NCI-H526 (cell line): ENCODE measurements at regions not wholly inside any gene's neighbourhood (a gene's known extent, or its start where the extent isn't known, plus 50 kb on each side); places are given as distances from the start of the nearest gene placed in this dataset.
"Not testable (repeated sequence)": the region's sequence is repeated elsewhere in the genome, so short reads cannot be mapped to it uniquely, and the experiment has no call there.

Experiments used
- DNase-seq, 2 experiments: peaks; one replicate each; lab custom pipeline; 2025; lab: John Stamatoyannopoulos, UW

DNA sequence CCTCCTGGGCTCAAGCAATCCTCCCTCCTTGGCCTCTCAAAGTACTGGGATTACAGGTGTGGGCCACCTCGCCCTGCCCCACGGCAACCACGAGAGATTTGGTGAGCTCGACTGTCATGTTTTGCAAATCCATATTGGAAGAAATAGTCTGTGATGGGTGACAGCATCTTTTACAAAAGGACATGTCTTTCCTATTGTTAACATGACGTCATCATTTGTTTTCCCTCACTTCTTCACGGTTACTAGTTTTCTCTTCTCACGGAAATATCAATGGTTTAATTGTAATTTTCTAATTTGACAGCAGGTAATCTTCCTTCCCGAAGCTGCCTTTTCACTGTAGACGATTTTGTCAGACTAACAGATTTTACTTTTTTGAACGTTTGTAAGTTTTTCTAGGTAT, 110.8 kb upstream of the GREM2 start:
- DNase-seq: no peak

DNA sequence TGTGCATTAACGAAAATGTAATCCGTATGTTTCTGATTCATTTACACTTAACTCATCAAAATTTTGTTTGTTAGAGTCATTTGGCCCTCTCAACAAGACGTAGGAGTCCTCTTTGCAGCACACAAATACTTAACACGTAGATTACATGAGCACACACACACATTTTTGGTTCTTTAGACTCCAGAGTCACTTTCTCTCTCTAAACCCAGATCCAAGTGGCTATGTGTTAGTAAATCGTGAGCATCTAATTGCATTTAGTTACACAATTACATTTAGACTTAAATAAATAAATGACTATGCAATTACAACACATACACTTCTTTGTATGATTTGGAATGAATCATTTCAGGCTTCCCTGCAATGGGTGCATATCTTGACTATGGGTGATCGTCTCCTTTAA, 109.0 kb upstream of the GREM2 start:
- no peak for DNase-seq

DNA sequence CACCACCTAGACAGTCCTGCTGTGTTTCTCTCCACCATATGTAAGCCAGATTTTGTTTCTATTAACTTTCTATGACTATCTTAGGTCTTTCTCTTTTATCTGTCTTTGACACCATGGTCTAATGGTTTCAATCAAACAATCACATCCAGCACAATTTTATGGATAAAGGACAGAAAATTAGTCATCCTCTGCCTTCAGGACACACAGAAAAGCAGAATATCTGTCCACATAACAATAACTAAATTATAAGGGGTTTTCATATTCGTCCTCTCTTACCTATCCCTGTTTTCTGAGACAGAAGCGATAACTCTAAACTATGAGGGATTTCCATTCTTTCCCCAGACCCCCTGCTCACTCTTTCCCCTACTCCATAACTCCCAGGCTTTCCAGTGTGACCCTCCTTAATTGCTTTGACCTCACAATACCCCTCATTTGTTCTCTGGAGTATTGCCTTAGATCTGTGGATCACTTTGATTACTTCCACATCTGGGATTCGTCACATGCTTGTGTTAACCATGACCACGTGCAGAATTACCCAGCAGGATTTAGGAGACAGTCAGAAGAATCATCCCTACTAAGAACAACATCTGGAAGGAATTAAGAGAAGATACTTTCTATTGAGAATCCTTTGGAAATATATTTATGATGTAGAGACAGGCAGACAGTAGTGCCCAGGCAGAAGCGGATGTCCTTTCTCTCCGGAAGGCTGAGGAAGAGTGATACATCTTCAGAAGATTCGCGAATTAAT, 108.2 kb upstream of the GREM2 start:
- DNase-seq: no peak

DNA sequence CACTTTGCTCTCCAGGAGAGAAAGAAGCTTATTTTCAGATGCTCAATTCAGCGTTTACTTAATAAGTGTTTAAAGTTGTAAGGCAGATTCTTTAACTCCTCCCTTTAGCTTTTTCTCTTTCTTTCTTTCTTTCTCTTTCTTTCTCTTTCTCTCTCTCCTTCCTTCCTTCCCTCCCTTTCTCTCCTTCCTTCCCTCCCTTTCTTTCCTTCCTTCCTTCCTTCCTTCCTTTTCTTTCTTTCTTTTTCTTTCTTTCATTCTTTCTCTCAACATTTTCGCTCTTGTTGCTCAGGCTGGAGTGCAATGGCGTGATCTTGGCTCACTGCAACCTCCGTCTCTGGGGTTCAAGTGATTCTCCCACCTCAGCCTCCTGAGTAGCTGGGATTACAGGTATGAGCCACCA, 104.6 kb upstream of the GREM2 start:
- DNase-seq: not testable (repeated sequence)

DNA sequence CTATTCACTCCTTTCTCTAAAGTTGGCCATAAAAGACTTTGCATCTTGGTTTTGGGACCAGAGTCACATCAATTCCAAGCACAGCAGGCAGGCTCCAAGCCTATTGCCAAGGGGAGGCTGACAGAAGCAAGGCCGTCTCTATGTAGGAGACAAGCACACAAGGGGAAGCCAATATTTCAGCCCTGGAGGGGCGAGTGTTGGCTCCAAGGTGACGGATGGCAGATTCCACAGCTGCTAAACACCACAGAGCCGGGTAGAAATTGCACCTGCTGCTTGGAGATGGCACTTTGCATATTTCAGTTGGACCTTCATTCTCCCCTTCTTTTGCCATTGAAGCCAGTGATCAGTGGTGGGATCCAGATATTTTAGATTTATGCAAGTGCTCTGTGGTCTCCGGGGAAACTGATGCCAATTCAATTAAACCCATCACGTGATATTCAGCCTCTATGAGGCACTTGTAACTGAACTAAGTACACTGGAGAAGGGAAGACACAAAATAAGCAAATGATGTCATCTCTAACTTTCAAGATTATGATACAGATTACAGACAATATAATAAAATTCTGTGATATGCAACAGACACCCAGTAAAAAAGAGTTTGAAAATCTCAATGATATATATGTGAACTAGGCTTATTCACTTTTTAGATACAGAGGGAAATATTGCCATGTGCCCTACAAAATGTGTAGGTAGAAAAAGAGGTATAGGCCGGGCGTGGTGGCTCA, 102.8 kb upstream of the GREM2 start:
- DNase-seq: peak in 1 of 2 experiments; percentile 16

DNA sequence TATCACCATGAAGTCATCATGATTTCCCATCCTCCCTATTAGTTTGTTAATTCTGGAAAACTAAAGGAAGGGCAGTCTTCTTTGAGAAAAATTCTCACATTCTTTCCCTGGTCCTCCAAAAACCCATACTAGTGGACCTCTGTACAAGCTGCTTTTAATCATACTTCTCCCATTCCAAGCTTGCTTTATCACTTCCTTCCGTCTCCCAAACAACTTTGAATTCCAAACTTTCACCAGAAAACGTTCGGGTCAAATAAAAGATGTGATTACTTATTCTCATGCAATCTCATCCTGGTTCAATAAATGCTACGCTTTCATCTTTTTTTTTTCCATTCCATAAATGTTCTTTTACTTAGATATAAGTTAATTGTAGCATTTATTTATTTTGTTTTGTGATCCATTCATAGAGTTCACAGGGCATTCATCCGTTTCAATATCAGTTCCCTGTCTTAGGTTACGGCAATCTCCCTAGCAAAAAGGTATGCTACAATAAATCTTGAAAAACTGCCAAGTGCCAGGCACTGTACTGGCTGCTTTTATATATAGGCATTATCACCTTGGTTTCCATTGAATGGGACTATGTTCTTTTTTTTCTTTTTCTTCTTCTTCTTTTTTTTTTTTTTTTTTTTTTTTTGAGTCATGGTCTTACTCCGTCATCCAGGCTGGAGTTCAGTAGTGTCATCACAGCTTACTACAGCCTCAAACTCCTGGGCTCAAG, 100.2 kb upstream of the GREM2 start:
- DNase-seq: no peak

DNA sequence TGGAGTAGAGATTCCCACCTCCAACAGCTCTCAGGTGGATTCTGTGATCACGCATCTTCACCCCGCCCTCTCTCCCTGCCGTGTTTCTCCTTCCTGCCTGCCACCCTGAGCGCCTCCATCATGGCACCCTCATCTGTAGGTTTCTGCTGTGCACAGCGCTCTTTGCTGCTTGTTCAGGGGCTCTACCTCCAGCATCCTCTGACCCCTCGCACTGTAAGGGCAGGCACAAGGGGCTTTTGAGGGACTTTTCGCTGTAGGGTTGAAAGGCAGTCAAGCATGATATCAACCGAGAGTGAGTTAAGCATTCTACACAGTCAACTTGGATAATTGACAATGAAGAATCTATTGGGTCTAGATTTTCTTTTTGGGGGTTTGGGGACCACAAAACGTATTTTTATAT, 99.1 kb upstream of the GREM2 start:
- DNase-seq: no peak

DNA sequence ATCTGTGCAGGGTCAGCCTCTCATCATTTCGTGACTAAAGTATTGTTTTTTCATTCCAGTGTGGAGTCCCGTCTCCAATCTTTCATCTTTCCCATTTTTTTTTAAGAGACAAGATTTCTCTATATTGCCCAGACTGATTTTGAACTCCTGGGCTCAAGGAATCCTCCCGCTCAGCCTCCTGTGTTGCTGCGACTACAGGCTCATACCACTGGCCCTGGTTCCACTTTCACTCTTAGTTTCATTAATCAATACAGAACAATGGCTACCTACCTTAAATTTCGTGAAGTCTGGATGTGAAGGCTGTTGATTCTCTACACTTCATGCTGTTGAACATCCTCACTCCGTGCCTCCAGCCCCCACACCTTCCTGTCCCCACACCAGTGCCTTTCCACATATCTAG, 97.7 kb upstream of the GREM2 start:
- no peak for DNase-seq

DNA sequence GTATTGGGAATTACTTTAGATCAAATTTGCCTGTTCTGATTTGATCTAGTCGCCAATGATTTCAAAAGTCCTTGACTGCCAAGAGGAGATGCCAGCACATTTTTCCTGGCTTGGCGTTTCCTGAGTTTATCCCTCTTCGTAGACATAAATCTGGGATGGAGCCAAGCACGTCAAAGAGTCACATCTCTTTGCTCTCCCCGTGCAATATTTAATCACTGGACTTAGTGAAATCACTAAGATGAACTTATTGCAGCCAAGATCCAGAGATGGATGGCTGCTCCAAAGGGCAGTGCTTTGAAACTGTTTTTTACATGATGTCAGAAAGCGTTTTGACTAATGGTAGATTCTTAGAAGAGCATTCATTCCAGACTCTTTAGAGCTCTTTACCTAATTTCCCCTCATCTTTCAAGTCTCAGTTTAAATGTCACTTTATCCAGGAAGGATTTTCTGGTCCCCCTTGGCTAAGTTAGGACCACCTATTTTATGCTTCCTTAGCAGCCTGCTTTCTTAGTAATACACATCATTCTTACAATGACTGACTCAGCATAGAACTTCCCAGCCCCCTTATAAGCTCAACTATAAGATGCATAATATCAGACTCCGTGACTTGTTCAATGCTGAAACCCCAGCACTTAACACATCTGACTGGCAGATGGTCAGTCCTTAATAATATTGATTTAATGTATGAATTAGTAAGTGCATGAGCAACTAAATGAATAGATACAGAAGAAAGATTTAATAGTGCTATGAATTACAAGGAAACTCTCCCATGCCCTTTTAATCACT, 94.4 kb upstream of the GREM2 start:
- no peak for DNase-seq

DNA sequence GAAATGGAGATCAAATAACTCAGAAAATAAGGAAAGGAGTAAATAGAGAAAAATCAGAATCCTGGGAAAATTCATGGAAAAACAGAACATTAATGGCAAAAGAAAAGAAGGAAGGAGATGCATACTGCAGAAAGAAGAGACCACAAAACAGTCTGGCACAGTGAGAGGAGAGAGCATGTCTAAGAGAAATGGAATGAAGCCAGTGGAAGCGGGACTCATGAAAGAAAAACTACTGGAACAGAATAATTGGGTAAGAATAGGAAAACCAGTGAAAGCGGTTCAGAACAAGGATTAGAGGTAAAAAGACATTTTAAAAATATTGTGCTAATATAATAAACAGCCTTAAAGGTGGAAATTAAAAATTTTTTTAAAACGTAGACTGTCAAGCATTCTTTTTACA, 93.6 kb upstream of the GREM2 start:
- DNase-seq: no peak

DNA sequence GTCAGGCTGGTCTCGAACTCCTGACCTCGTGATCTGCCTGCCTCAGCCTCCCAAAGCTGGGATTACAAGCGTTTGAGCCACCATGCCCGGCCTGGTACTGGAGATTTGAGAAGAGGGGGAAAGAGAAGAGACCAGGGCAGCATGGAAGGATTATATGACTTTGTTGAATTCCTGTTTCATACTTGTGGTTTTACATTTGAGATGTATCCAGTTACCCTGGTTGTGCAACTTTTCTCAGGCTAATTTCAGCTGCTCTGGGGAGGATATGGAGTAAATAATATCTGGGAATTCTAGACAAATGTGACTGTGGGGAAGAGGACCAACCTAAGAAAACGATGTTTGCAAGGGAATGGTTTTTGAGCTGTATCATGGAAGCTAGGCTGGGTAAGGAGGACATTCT, 89.5 kb upstream of the GREM2 start:
- DNase-seq: no peak

DNA sequence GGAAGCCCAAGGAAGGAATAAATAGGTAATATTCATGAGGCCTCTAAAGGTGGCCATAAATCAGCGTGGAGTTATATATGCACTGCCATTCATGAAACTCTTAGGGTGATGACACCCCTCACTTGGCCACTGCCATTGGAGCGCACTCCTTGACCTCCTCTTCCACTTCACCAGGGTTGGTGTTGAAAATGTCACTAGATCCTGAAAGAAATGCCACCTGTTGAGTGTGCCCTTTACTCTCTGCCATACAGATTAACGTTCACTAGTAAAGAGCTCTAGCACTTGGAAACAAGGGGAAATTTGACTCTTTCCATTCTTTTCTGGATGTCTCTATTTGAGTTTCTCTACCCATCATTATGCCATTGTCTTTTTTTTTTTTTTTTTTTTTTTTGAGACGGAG, 83.5 kb upstream of the GREM2 start:
- no peak for DNase-seq

DNA sequence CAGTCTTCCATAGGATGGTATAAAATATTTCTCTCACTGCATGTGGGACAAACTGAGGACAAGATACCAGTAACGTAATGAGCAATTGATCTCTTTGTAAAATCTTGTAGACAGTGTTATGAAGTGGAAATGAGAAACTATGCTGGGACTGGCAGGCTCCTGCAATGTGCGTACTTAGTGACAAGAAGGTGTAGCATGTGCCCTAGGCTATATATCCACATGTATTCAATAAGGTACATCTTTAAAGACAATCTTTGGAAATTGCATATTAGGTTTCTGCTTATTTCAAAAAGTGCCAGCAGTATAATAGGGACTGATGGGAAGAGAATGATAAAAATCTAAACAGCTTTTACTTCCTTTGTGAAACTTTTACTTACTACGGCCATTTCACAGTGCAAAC, 81.9 kb upstream of the GREM2 start:
- DNase-seq: no peak

DNA sequence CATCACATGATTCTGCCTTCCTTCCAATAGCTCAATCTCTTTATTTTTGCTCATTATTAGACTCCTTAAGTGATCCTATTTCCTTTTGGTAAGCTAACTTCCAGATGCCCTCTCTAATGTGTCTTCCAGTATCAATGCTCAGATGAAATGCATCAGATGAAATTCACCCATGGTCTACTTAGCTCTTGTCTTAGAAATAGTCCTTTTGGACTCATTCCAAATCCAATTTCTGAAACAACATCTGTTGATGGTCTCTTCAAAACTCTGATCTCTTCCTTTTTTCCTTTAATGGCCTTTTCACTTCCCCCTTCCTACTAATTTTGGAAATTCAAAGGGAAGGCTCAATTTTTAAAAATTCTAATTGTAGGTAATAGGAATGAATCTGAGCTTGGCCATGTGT, 81.1 kb upstream of the GREM2 start:
- no peak for DNase-seq

DNA sequence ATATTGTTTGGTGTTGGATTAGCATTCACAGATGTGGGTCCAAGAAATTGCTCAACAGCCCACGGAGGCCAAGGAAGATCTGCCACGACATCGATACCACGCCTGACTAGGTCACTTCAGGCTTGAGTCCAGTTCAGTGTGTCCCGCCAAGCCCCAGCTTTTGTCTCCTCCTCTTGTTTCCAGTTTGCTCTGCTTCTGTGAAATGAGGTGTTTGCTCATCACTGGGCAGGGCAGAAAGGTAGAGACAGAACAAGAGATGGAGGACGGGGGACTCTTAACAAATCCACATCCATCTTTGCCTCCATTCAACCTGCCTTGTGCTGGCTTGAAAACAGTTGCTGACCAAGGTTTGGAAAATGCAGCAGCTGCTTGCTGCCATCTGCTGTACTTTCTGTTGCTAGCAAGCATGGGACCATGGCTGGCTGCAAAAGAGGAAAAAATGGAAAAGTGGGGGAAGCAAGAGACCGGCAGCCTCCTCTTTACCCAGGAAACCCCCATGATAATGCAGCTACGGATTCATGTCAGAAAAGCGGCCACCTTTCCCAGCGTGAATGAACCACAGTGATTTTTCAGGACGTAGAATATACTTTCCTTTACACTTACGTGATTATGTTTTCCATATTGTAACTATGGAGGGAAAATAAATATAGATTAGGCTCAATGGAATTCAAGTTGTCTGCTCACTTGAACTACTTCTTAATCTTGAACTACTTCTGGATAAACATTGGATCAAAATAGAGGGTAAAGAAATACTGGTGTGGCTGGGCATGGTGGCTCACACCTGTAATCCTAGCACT, 80.2 kb upstream of the GREM2 start:
- DNase-seq: peak in 1 of 2 experiments; percentile 10

DNA sequence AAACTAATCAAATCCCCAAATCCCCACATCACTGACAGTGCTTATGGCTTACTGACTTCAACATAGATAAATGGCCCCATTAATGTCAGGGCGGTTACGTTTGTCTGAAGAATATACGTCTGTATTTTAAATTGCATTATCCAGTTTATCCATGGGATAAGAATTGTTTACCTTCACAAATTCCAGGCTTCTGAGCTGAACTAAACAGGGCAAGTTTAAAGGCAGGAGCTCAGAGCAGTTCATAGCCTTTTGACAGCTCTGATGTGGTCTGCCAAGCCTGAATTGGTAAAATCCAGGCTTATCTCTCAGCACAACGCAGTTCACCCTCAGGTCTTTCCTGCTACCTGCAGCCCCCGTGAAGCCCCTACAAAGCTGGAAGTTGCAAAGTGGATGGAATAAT, 79.5 kb upstream of the GREM2 start:
- no peak for DNase-seq

DNA sequence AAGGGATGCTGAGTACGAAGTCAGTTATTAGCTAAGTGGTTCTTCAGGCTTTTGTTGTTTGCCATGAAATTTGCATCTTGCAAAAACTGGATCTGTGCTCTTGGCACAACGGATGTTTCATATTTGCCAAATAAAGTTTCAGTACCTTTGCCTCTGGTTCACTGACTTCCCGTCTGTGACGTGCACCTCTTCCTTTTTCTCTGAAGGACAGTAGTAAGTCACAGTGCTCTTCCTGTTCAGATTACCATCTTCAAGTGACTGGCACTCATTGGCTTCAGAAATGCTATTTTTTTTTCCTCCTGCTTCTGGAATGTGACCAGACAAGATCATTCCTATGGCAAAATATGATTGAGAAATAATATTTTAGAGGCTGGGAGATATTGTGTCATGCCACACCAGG, 75.9 kb upstream of the GREM2 start:
- no peak for DNase-seq

DNA sequence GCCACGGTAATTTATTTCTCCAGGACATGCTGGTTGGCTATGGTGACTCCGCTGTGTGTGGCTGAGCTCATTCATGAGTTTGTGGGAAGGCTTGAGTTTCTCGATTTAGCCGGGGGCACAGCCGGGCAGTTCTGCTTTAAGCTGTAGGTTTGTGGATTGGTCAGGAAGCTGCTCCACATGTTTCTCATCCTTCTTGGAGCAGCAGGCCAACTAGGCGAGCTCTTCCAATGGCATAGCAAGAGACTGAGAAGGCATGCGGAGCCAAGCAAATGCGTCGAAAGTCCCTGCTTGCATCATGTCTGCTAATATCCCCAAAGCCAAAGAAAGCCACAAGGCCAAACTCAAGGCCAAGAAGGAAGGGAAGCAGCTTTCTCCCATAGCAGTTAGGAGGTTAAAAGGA, 71.6 kb upstream of the GREM2 start:
- no peak for DNase-seq

DNA sequence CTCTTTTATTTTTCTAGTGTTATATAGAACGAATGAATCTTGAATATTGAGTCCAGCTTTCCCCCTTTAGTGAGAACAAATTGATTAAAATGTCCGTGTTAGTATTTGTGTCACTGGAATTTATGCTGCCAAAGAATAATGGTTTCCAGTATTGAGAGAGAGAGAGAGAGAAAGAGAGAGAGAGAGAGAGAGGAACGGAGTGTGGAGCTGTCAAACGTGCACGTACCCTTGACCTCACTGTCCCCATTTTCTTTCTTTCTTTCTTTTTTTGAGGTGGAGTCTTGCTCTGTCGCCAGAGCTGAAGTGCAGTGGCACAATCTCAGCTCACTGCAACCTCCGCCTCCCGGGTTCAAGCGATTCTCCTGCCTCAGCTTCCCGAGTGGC, 70.9 kb upstream of the GREM2 start:
- DNase-seq: no peak

DNA sequence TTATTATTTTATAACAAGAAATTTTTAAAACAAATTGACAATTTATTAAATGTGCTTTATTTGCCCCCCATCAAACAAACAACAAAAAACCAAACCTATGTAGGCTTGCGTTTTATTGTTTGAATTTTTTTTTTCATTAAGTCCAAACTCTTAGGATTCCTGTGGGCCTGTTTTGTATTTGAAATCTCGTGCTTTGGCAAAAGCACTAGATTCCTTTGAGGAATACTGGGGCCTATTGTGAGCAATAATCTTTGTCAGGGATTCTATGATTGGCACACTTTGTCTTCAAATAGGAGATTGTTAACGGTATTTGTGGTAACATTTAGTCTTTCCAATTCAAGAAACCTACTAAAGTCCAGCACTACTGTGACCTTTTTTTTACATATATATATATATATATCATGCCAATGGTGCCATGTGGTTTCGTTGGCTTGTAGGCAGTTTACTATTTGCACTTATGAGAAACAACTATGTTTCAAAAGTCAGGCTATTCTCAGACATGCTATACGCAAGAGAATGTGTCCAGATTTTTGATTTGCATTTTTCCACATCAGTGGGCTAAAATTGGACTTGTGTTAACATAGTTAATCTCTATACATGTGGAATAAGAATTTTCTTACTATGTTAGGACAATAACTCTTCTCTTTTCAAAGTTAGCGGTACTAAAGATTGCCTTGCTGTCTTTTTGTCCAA, 70.4 kb upstream of the GREM2 start:
- DNase-seq: no peak
